RPMI8226 (cell line): ENCODE measurements at regions not wholly inside any gene's neighbourhood (a gene's known extent, or its start where the extent isn't known, plus 50 kb on each side); places are given as distances from the start of the nearest gene placed in this dataset.

Source experiments
- DNase-seq: peaks from one replicate; pipeline ENCODE4 v3.0.0-alpha.2; 2015

DNA sequence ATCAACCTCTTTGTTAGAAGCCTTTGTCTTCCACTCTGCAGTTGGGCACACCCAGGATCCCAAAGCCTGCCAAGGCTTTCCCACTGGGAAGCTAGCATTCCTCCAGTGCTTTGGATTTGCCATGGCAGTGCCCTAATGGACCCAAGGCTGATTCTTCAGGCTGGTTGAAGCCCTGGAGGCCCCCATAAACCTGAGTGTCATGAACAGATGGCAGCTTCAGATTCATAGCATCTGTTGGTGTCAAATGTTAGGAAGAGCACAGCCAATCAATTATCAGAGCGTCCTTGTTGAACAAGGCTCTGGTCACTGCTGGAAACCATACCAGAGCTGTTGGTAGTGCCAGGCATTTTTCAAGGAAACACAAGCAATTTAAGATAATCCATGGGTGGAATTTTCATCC is 241.1 kb upstream of the KLF4 start:
- no peak for DNase-seq

DNA sequence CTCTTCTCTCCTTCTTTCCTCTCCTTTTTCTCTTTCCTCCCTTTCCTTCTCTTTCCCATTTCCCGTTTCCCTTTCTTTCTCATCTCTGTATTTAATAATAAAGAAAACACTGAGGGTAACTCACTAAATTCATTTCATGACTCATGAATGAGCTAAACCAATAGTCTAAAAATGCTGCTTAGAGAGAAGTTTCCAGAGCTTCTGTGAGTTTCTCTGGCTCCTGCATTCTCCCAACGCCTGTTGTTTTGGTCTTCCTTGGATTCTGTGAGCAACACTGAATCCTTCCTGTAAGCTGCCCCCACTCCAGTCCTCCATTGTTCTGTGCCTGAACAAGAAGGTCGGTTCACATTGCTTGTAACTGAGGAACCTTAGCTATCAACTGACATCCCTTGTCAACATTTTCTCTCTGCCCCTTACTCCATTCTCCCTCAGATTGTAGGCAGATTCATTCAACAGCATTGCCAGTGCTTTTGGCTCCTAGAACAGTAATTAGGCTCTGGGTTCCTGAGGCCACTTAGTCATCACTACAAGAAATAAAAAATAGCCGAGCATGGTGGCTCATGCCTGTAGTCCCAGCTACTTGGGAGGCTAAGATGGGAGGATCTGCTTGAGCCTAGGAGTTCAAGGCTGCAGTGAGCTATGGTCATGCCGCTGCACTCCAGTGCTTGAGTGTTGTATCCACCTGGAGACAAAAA is 237.7 kb upstream of the KLF4 start:
- no peak for DNase-seq

GRCh38 chr9:107723015-107723414 is 233.4 kb upstream of the KLF4 start:
- no peak for DNase-seq

DNA sequence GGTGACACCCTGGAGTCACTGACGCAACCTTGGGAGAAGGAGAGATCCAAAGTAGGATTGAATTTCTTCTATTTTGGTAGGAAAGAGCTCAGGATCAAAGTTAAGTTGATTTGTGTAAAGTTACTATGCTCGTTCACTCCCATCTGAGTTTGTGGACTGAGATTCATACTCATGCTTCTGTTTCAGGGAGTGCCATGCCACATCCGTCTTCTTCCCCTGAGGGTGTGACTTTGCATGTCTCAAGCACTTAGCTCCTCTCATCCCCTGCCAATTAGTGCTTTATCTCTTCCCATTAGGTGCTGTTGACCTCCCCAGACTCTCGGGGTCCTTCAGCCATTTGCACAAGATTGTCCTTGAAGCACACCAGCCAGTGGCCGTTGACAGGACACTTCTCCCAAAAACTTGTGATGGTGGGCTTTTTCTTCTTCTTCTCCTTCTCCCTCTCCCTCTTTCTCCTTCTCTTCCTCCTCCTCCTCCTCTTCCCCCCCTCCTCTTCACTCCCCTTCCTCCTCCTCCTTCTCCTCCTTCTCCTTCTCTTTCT is 232.2 kb upstream of the KLF4 start:
- DNase-seq = no peak

DNA sequence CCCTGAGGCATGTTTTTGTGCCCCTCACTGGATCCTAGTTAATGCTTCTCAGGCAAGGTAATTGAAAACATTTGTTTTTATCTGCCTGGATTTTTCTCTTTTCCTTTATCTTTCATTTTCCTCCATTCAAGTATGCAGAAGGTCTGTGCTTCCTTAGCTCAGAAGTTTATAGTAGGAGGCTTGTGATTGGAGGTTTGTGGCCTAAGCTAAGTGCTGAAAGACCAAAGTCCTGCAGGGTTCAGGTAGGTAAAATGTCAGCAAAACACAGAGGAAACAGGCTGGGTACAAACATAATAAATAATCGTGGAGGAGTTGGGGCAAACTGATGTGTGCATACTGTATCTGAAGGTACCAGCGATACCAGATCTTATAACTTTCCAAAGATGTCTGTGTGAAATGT is 230.9 kb upstream of the KLF4 start:
- DNase-seq = no peak

DNA sequence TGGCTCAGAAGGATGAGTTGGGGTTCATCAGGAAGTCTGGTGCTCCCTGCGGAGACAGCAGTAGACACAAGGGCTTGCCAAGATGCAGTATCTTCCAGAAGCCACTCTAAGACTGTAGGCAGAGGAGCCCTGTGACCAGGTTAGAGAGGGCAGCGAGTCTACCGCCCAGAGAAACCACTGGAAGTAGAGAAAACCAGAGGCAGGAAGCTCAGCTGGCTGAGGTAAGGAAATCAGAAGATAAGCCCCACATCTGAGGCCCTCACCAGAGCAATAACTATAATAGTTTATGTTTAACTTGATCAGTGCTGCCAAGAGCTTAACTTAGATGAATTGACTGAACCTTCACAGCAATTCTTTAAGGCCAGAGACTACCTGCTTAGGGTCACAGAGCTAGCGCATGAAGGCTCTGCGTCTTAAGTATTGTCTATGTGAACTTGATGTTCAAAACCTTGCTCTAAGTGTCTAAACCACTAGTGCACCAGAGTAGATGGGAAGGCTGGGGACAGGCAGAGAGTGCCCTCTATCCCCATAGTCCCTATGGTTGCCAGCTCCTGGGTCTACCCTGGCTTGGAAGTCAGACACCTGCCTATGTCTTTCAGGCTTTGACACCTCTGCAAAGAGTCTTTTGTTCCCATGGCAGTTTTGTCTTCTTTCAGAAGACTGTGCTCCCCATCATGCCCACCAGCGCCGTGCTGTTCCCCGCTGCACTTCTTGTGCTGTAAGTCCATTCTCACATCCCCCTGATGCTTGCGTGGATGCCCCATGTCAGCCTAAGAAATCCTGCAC is 228.2 kb upstream of the KLF4 start:
- DNase-seq = no peak

- DNase-seq = no peak
Observed at GRCh38 chr9:107715740-107716139, 226.2 kb upstream of the KLF4 start.

- DNase-seq = no peak
Observed at GRCh38 chr9:107713470-107713869, 223.9 kb upstream of the KLF4 start.

DNA sequence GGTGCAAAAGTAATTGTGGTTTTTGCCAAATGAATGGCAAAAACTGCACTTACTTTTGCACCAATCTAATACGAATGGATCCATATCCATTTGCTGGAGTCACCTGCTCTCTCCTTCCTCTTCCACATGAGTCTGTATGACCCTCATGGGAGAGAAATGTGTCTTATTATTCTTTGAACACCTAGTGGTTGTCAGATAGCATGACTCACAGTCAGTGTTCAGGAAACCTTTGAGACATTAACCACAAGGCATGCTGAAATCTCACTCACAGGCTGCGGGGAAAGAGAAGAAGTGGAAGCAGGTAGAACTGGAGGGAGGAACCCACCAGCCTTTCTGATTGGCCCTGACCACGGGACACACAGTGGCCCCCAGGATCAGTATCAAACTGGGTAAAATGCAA is 222.8 kb upstream of the KLF4 start:
- DNase-seq = no peak

GRCh38 chr9:107711542-107711941 is 222.0 kb upstream of the KLF4 start:
- DNase-seq = no peak

- DNase-seq = no peak
Observed at GRCh38 chr9:107710953-107711352, 221.4 kb upstream of the KLF4 start.

DNA sequence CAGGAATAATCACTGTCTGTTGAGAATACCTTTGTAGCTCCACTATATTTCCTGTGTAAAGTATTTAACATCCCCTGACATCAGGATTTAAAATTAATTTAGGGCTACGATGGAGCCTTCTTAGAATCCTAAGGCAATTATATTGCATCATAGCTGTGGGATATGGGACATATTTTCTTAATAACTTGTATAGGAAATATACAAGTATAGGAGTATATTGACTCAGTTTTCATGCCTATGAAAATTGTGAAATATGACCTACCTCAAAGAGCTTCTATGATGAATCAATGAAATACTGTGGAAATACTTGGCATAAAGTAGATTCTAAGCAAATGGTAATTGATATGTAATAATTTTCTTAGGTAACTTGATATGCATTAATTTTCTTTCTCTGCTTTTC is 221.0 kb upstream of the KLF4 start:
- DNase-seq = no peak

- DNase-seq = no peak
Observed at GRCh38 chr9:107708791-107709190, 219.2 kb upstream of the KLF4 start.

DNA sequence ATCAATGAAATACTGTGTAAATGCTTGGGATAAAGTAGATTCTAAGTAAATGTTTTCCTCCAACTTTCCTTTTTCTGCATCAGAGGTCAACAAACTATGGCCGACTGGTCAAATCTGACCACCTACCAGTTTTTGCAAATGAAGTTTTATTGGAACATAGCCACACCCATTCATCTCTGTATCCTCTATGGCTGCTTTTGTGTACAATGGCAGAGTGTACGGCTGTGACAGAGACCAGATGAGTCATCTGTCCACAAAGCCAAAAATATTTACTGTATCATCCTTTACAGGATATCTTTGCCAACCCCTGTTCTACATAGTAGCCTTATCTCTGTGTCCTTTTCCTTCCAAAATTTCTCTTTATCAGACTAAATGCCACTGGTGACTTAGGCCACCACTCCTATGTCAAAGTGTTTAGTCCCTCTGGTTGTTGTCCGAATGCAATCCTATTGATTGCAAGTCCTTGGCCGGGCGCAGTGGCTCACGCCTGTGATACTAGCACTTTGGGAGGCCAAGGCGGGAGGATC is 218.4 kb upstream of the KLF4 start:
- no peak for DNase-seq

- DNase-seq = no peak
Observed at GRCh38 chr9:107707428-107707837, 217.9 kb upstream of the KLF4 start.

DNA sequence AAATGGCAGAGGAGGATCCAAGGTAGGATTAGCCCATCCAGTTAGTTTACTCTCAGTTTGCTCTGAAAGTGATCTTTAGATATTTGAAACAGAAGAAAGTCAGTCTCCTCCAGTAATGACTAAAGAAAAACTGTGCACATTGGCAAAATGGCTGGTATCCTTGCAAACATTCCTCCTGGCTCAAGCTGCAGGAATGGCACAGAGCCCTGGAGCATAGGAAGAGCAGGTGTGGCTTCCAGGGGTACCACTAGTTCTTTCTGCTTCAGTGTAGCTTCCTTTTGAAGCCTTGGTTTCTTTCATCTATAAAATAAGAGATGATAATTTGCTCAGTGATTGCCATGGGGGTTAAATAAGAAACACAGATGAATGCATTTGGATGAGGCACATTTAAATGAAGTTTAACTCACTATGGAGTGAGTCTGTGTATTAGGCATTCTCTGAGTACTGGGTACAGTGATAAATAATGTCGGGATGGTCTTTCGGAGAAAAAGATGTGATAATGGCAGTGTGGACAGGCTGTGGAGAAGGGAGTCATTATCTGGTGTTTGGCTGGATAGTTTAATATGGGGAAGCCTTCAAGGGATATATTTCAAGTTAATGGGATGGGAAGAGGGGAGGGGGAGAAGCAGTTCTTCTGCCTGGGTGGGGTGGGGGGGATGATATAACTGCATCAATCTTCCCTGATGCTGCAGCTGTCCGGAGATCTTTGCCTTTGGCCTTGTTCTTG is 217.3 kb upstream of the KLF4 start:
- DNase-seq = no peak

DNA sequence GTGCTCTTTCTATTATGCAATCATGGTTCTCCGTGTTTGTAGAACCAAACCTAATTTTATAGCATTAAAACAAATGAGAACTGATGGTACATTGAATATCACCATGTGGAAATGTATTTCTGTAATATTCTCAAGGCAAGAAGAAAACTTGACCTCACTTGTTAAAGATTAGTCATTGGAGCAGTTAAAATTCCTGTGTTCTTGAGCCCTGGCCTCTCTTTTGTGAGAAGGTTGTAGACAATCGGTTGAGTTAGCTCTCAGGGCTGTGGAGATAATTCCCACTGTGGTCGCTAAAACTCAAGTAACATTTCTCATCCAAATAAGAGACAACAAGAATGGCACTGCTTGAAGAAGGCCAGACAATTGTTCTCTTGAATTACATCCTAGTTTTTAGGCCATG is 216.0 kb upstream of the KLF4 start:
- no peak for DNase-seq

DNA sequence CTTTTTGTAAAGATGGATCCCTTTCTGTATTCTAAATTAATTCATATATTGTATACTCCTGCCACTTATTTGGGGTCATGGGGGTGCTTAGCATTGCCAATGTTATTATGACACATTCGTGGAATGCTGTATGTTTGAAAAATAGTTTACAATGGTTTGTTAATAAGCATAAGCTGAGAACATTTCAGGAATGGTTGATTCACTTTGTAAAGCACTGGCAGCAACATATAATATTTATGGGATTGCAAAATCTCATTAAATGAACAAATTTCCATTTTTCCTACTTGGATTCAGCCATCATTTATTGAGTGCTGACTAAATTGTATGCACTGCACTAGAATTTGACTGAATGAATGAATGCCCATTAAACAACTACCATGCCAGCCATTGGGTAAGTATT is 215.2 kb upstream of the KLF4 start:
- no peak for DNase-seq

- DNase-seq = no peak
Observed at GRCh38 chr9:107703651-107704050, 214.1 kb upstream of the KLF4 start.

- no peak for DNase-seq
Observed at GRCh38 chr9:107700847-107701246, 211.3 kb upstream of the KLF4 start.

GRCh38 chr9:107699231-107699630 is 209.7 kb upstream of the KLF4 start:
- DNase-seq = no peak

DNA sequence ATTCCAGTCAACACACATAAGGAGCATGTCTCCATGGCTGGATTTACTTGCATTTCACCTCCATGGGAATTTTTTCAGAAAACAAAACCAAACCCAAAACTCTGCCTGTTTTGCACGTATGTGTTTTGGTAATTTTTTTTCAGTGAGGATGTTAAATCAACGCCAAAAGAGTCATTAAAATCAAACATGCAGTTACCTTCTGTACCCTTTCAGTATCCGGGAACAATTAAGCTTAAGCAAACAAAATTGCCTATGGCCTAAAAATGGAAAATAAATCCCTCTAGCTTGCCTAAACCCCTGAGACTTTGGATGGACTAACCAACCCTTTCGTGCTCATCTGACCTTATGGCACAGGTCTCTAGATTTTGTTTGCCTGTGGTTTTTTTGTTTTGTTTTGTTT is 209.2 kb upstream of the KLF4 start:
- no peak for DNase-seq

DNA sequence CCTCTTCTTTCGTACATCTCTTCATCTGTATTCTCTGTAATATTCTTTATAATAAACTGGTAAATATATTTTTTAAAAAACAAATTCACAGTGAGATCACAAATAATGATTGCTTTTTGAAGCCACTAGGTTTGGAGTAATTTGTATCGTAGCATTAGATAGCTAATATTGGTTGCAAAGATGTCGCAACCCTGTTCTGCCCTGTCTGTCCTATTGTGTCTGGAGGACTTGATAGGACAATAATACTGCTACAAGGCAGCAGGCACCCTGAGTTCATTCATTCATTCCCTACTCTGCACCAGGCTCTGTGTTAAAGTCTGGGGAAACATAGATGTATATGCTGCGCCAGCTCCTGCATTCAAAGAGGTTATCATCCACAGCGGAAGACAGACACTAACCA is 206.7 kb upstream of the KLF4 start:
- no peak for DNase-seq

DNA sequence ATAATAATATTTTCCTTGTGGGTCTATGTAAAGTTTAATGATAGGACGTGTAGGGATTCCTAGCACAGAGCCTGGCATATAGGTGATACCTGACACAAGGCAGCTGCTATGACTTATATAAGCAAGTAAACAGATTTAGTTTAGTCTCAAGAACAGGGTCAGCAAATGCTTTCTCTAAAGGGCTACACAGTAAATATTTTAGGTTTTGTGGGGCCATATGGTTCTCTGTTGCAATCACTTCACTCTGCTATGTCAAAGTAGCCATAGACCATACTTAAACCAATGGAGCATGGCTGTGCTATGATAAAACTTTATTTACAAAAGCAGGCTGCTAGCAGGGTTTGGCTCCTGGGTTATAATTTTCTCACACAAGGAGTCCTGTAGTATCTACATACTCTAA is 204.8 kb upstream of the KLF4 start:
- DNase-seq = no peak
